Ovary (tissue), 7 donors: ENCODE measurements at regions not wholly inside any gene's neighbourhood (a gene's known extent, or its start where the extent isn't known, plus 50 kb on each side); places are given as distances from the start of the nearest gene placed in this dataset.

ENCODE experiments used
- DNase-seq, 5 donors: peaks; one replicate each; pipeline ENCODE4 v3.0.0-alpha.2; 2019 to 2020
- H3K27ac ChIP-seq, 2 donors: fragments of 200-600 bp; one replicate each; pipeline versions ENCODE4 v1.5.1 to v1.8.0; 2019 to 2022
- H3K27me3 ChIP-seq: fragments of 200-600 bp; one replicate; pipeline ENCODE4 v1.8.0; 2022
- H3K36me3 ChIP-seq: fragments of 200-600 bp; sonication (generic); one replicate; pipeline ENCODE4 v1.5.1; 2019
- H3K4me1 ChIP-seq: one replicate; pipeline ENCODE4 v1.8.1; 2013; ENCODE audit warnings: mild to moderate bottlenecking, moderate library complexity; ENCODE audit not compliant: insufficient read depth
- H3K4me3 ChIP-seq: fragments of 200-600 bp; sonication (generic); one replicate; pipeline ENCODE4 v1.5.1; 2017
- H3K9me3 ChIP-seq, 2 donors: fragments of 200-600 bp in 1 of 2; sonication (generic) in 1 of 2; one replicate each; pipeline versions ENCODE4 v1.5.1 to v1.8.1; 2013 to 2019; ENCODE audit warnings: mild to moderate bottlenecking in 1 of 2, moderate library complexity in 1 of 2
- CTCF ChIP-seq, 3 donors: fragments of 450-650 bp in 2 of 3; fragments of 200-600 bp in 1 of 3; IDR thresholded peaks; one replicate each; pipeline versions ENCODE4 v1.5.1 to v1.8.0; 2016 to 2022; ENCODE audit warnings: antibody characterized with exemption in 3 of 3, mild to moderate bottlenecking in 1 of 3
- EP300 ChIP-seq: sonication (generic); formaldehyde crosslinking; IDR thresholded peaks from one replicate; pipeline ENCODE4 v1.6.1; 2017; ENCODE audit warnings: antibody characterized with exemption
- POLR2A ChIP-seq: fragments of 450-650 bp; IDR thresholded peaks from one replicate; pipeline ENCODE4 v1.6.1; 2017; ENCODE audit warnings: antibody characterized with exemption, mild to moderate bottlenecking, moderate library complexity
- WGBS, 3 donors: extraction: QIAGEN DNeasy Blood & Tissue Kit in 1 of 3; methylation state at CpG; one replicate each; pipeline versions ENCODE4 v1.1.5 to v1.1.7; 2013 to 2017; 5-methylcytosine and 5-hydroxymethylcytosine counted together
- intact Hi-C, 4 donors: fragments of 100-400 bp; cut with DNase I; formaldehyde crosslinking; loops; one replicate each; pipeline versions ENCODE4 v1.11.0 to v1.15.1; 2022 to 2023
- donor health status: DM: no; HTN: no; CAD: no; lungs with moderate emphysema.
- donor health status: DM: no; HTN: no; CAD: no.
- donor health status: Bipolar disorder and iron deficiency.
- donor health status: DM: no; HTN: no; CAD: no.
- donor health status: DM: yes; HTN: yes; CAD: no.

DNA sequence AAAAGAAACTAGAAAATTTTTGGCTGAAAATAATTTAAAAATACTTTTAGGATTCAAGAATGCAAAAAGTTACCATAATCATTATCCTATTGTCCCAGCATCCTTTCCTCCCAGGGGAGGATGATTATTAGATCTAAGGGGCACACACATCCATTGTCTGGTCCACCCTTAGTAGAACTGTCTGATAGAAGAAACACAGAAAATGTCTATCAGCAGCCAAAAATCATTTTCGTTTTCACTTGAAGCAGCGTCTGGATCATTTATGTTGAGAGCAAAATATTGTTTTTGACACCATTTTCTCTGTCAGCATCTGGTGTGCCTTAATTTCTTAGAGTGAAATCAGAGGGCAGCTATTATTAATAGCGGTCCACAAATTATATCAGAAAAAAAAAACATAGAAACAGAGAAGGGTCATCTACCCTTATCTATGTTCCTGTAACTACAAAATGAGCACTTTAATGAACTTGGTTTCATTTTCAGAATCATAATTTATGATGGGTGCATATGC, 446.3 kb downstream of the TRAM1L1 start:
- no peak overlapping the region for H3K4me3 ChIP-seq
- 33 to 45% (median 45%) methylated on average over 3 of the region's 3 CpGs for WGBS, 3 donors
- DNase-seq, result no peak
- H3K9me3 ChIP-seq, result no peaks in the 10 kb centered on the region
- intact Hi-C loops, result no loop called here
- no peaks in the 10 kb centered on the region for H3K4me1 ChIP-seq
- H3K36me3 ChIP-seq, result no peaks in the 10 kb centered on the region
- no peak for TF ChIP-seq EP300
- no peak for TF ChIP-seq CTCF (IDR thresholded peaks at IDR 0.05)
- no peak for TF ChIP-seq POLR2A
- H3K27ac ChIP-seq, result no peak overlapping the region
- no peaks in the 10 kb centered on the region for H3K27me3 ChIP-seq

DNA sequence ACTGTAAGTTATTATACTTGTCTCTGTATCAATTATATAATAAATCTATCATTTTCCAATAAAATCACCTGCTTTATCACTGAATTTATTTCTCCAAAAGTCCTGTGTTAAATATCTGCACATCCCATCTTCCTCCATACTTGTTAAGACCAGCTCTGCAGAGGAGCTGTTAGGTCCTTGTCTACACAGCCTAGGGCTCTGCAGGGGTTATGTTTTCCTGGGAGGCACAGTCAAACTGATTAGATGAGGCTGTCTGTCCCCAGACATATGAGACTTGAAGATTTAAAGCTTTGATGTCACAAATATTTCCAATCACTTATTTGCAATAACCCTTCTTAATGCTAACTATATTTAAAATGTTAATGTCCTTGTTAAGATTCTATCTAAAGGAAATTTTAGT, 446.8 kb downstream of the TRAM1L1 start:
- H3K36me3 ChIP-seq, result no peaks in the 10 kb centered on the region
- intact Hi-C loops, result no loop called here
- H3K27me3 ChIP-seq, result no peaks in the 10 kb centered on the region
- TF ChIP-seq CTCF (IDR thresholded peaks at IDR 0.05) (no peak), POLR2A (no peak), EP300 (no peak)
- H3K27ac ChIP-seq, result no peak overlapping the region
- DNase-seq, result no peak
- no peaks in the 10 kb centered on the region for H3K4me1 ChIP-seq
- no peaks in the 10 kb centered on the region for H3K9me3 ChIP-seq
- H3K4me3 ChIP-seq, result no peak overlapping the region

- Histone ChIP-seq H3K4me1 (no peaks in the 10 kb centered on the region), H3K27ac (no peak overlapping the region), H3K9me3 (no peaks in the 10 kb centered on the region), H3K36me3 (no peaks in the 10 kb centered on the region), H3K4me3 (no peak overlapping the region), H3K27me3 (no peaks in the 10 kb centered on the region)
- intact Hi-C loops, result no loop called here
- 19 to 27% (median 23%) methylated on average over 1 of the region's 1 CpG for WGBS, 3 donors
- TF ChIP-seq CTCF (IDR thresholded peaks at IDR 0.05) (no peak), EP300 (no peak), POLR2A (no peak)
- no peak for DNase-seq
These were observed 448.5 kb downstream of the TRAM1L1 start for GRCh38 chr4:116636917-116637316.

DNA sequence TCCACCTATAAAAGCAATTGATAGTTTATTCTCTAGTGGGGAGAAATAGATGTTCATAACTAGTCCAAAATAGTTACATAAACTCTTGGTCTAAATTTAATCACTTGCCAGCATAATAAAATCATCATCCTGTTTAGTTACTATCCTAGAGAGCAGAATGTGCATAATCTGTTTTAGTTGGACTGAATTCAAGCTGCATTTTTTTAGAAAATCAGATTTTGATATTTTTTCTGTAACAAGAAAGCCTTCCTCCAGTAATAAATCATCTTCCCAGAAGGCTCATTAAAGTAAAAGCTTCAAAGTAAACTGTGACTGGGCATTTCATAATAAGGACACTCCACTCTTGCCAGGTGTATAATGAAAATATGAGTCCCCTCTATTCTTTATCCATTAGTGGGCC, 453.1 kb downstream of the TRAM1L1 start:
- H3K27ac ChIP-seq, result no peak overlapping the region
- H3K27me3 ChIP-seq, result no peaks in the 10 kb centered on the region
- H3K9me3 ChIP-seq, result no peaks in the 10 kb centered on the region
- H3K4me3 ChIP-seq, result no peak overlapping the region
- no peak for DNase-seq
- intact Hi-C loops, result no loop called here
- H3K4me1 ChIP-seq, result no peaks in the 10 kb centered on the region
- no peak for TF ChIP-seq CTCF (IDR thresholded peaks at IDR 0.05)
- no peak for TF ChIP-seq EP300
- no peak for TF ChIP-seq POLR2A
- no peaks in the 10 kb centered on the region for H3K36me3 ChIP-seq

GRCh38 chr4:116628598-116628997, 456.8 kb downstream of the TRAM1L1 start:
- Histone ChIP-seq H3K27ac (no peak overlapping the region), H3K4me3 (no peak overlapping the region), H3K27me3 (no peaks in the 10 kb centered on the region), H3K9me3 (no peaks in the 10 kb centered on the region), H3K4me1 (no peaks in the 10 kb centered on the region), H3K36me3 (no peaks in the 10 kb centered on the region)
- 77 to 83% (median 80%) methylated on average over 2 of the region's 2 CpGs for whole genome bisulfite sequencing, 3 donors
- intact Hi-C loops, result no loop called here
- no peak for DNase-seq
- TF ChIP-seq CTCF (IDR thresholded peaks at IDR 0.05), result no peak
- no peak for TF ChIP-seq EP300
- no peak for TF ChIP-seq POLR2A
